GM12864 (cell line): ENCODE measurements at regions not wholly inside any gene's neighbourhood (a gene's known extent, or its start where the extent isn't known, plus 50 kb on each side); places are given as distances from the start of the nearest gene placed in this dataset.

Source experiments
- DNase-seq: peaks from one replicate; pipeline ENCODE4 v3.0.0-alpha.2; 2011; ENCODE audit warnings: low read depth
- H3K4me3 ChIP-seq: 2 replicates; pipeline ENCODE4 v1.5.1; 2011; ENCODE audit warnings: mild to moderate bottlenecking, low read depth, low read length, control low read depth
- CTCF ChIP-seq: IDR thresholded peaks from 2 replicates; pipeline ENCODE4 v1.5.1; 2011; ENCODE audit warnings: low read depth, mild to moderate bottlenecking, moderate library complexity, low read length, control low read depth, inconsistent platforms; ENCODE audit errors: missing control alignments

GRCh38 chr6:139485742-139486475 is 111.5 kb upstream of the CITED2 start:
- no peak for TF ChIP-seq CTCF
- DNase-seq, result no peak

GRCh38 chr6:139485185-139485584 is 110.7 kb upstream of the CITED2 start:
- H3K4me3 ChIP-seq, result no peak overlapping the region
- TF ChIP-seq CTCF, result no peak

More at GRCh38 chr6:139485742-139486475, 111.5 kb upstream of the CITED2 start:
- no peak overlapping the region for H3K4me3 ChIP-seq

GRCh38 chr6:139483079-139483478 is 108.6 kb upstream of the CITED2 start:
- no peak for TF ChIP-seq CTCF
- DNase-seq, result no peak

More at GRCh38 chr6:139485185-139485584, 110.7 kb upstream of the CITED2 start:
- DNase-seq, result no peak

GRCh38 chr6:139482287-139482686 is 107.8 kb upstream of the CITED2 start:
- DNase-seq, result no peak
- no peak for TF ChIP-seq CTCF
- no peak overlapping the region for H3K4me3 ChIP-seq

More at GRCh38 chr6:139483079-139483478, 108.6 kb upstream of the CITED2 start:
- no peak overlapping the region for H3K4me3 ChIP-seq

GRCh38 chr6:139480356-139481165 is 106.1 kb upstream of the CITED2 start:
- no peak overlapping the region for H3K4me3 ChIP-seq
- no peak for DNase-seq
- no peak for TF ChIP-seq CTCF

GRCh38 chr6:139479433-139480222 is 105.2 kb upstream of the CITED2 start:
- DNase-seq, result no peak
- TF ChIP-seq CTCF, result no peak
- H3K4me3 ChIP-seq, result no peak overlapping the region
